Jurkat, Clone E6-1 (cell line): ENCODE measurements at regions not wholly inside any gene's neighbourhood (a gene's known extent, or its start where the extent isn't known, plus 50 kb on each side); places are given as distances from the start of the nearest gene placed in this dataset.
A peak's percentile ranks its signal among the peaks of the same experiment; 100 is the strongest.
"Not testable (repeated sequence)": the region's sequence is repeated elsewhere in the genome, so short reads cannot be mapped to it uniquely, and the experiment has no call there.

Source experiments
- DNase-seq: peaks from one replicate; pipeline ENCODE4 v3.0.0-alpha.2; 2011; ENCODE audit warnings: low read depth, low spot score
- H3K4me3 ChIP-seq: 2 replicates; pipeline ENCODE4 v1.5.1; 2011; ENCODE audit warnings: mild to moderate bottlenecking, low read length, control low read depth, moderate library complexity

DNA sequence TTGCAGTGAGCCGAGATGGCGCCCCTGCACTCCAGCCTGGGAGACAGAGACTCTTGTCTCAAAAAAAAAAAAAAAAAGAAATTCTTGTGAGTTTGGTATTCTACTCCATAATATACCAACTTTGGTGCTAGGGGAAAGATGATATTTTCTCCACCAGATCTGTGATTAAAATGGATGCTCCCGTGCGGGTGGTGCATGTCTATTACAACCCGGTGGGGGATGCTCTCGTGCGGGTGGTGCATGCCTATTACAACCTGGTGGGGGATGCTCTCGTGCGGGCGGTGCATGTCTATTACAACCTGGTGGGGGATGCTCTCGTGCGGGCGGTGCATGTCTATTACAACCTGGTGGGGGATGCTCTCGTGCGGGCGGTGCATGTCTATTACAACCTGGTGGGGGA, 244.1 kb upstream of the RGMA start:
- H3K4me3 ChIP-seq = not testable (repeated sequence)

GRCh38 chr15:93332168-93332553, 243.2 kb upstream of the RGMA start:
- H3K4me3 ChIP-seq = no peak overlapping the region
- DNase-seq = no peak

More for the DNA sequence above, 244.1 kb upstream of the RGMA start:
- not testable (repeated sequence) for DNase-seq

DNA sequence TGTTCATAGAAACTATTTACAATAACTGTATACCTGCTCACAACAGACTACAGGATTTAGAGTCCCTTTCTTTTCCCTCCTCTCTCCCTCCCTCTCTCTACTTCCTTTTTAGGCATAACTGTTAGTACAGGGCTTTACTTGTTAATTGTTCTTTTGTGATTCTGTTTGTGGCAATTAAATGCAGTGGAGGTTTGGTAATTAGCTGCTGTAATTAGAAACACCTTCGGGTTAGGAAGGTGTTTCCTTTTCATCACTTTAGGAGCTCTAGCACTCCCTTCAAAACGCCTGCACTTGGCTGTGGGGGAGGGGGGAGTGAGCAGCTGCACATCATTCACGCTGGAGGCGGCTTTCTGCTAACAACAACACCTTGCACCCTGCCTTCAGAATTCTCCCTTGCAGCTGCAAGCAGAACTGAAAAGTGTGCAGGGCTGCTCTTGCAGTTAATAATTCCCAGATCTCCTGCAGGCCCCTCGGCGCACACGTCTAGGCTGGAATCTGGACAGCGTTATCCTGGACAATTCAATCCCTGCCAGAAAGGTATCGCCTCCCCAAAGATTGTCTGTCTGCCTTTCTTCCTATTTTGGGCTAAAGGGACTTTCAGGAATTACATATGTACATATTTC, 242.6 kb upstream of the RGMA start:
- peak; percentile 70 for DNase-seq
- H3K4me3 ChIP-seq = no peak overlapping the region

- no peak for DNase-seq
- no peak overlapping the region for H3K4me3 ChIP-seq
Measured at GRCh38 chr15:93330912-93331544, 242.0 kb upstream of the RGMA start.

GRCh38 chr15:93327364-93327763, 238.4 kb upstream of the RGMA start:
- no peak for DNase-seq
- no peak overlapping the region for H3K4me3 ChIP-seq

GRCh38 chr15:93324186-93324975, 235.4 kb upstream of the RGMA start:
- H3K4me3 ChIP-seq = no peak overlapping the region
- no peak for DNase-seq

DNA sequence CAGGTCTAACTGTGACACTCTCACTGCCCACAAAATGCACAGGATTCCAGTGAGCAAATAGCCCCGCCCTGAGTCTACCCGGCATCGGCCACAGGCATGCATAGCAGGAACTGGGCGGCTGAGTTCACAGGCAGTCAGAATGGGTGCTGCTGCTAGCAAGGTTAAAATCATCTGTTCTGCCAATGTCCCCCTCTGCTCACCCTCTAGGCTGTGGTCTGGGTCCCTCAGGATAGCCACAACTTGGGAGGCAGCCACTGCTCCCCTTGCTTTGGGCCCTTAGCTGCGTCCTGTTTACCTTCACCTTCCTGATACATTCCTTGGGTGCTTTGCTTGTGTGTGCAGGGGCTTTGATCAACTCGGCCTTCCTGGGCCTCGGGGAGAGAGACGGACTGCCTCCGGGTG, 232.9 kb upstream of the RGMA start:
- DNase-seq = no peak

GRCh38 chr15:93319121-93319814, 230.3 kb upstream of the RGMA start:
- DNase-seq = no peak
- no peak overlapping the region for H3K4me3 ChIP-seq

More for the DNA sequence above, 232.9 kb upstream of the RGMA start:
- no peak overlapping the region for H3K4me3 ChIP-seq

DNA sequence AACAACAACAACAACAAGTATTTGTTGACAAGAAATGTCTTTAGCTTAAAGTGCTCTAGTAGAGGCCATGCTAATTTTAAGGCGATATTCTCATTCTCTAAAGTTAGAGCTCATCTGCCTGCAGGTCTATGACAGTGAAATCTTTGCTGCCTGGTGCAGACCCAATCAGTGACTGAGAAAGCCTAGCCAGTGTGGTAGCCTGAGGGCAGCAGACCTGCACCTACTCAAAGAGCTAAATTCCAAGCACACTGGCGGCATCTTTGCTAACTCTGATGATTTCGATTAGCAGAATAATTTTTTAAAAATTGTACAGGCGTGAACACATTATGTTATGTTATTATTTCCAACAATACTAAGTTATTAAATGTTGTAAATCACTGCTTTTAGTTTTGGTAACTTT, 228.8 kb upstream of the RGMA start:
- DNase-seq = no peak
- no peak overlapping the region for H3K4me3 ChIP-seq

GRCh38 chr15:93314245-93314644, 225.2 kb upstream of the RGMA start:
- H3K4me3 ChIP-seq = no peak overlapping the region
- DNase-seq = no peak

- no peak overlapping the region for H3K4me3 ChIP-seq
- no peak for DNase-seq
Measured at GRCh38 chr15:93312891-93313486, 224.0 kb upstream of the RGMA start.

DNA sequence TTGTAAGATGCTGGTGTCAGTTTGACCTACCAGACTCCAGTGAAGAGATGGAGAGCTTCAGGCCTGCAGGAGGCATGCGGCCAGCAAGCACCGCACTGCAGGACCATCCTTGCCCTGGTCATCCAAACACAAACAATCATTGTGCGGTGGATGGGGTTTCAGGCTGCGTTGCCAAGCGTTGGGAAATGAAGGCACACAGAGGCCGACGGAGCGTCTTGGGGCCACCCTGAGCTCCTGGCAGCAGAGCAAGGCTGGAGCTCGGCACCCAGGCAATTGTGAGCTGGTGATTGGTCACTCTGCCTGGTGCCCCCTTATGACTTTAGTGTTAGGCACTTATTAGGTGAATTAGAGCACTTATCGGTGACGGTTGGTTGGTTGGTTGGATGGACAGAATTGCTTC, 222.6 kb upstream of the RGMA start:
- DNase-seq = no peak
- H3K4me3 ChIP-seq = no peak overlapping the region

DNA sequence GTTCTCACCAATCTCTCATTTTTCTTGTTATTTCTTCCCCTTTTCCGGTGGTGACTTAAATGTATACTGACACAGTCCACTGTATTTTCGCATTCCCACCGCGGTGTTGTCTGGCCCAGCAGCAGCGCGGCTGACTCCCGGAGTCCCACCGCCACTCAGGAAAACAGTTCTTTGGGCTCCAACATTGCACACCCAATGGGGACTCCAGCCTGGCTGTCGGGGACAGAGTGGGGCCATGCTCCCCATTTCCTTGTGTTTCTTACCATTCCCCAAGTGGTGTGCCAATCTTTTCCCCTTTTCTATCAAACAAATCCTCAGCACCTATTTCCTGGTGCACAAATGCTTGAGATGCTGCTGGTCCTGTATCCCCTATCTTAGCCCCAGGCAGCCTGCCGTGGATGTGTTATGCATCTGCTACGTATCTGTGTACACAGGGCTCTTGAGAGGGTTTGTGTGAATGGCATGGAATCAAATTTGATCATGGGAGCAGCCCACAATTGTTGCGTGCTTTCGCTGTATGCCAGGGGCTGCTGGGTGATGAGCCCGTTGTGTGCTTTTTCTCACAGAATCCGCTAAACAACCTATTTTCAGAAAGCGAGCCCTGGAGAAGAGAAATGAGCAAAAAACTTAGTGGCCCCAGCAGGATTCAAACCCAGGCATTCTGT, 219.1 kb upstream of the RGMA start:
- no peak overlapping the region for H3K4me3 ChIP-seq
- no peak for DNase-seq

DNA sequence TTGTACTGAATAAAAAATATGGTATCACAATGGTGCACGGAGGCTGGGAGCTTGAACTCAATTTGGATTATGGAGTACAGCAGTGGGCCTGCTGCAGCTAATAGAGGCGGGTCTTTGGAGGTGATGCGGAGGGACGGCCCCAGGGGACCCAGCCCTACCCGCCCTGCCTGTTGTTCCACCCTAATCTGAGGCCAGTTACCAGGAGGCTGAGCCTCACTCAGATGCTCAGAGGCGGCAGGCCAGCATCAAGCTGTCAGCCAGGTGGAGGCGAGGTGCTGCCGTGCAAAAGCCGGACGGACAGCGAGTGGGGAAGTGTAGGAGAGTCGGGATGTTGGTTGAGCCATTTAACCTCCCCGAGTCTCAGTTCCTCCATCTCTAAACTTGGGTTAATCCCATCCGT, 218.5 kb upstream of the RGMA start:
- H3K4me3 ChIP-seq = no peak overlapping the region
- DNase-seq = no peak

DNA sequence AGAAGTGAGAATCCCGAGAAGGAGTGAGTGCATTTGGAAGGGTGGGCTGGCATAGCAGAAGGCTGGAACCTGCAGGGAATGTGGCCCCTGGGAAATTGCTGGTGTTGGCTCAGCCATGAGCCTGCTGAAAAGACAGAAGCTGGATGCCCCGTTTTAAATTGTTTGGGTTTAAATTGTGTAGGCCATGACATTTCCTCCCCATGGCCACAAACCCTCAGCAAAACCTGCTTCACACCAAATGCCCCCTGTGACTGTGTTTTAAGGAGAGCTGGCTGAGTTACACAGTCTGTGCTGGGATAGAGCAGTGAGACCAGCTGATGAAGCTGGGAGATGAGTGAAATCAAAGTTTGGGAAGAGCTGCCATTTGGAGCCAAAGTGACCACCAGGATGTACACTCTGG, 216.3 kb upstream of the RGMA start:
- no peak for DNase-seq
- no peak overlapping the region for H3K4me3 ChIP-seq

- no peak overlapping the region for H3K4me3 ChIP-seq
- no peak for DNase-seq
Measured at GRCh38 chr15:93302080-93302765, 213.2 kb upstream of the RGMA start.

- DNase-seq = no peak
- H3K4me3 ChIP-seq = no peak overlapping the region
Measured at GRCh38 chr15:93300796-93301195, 211.8 kb upstream of the RGMA start.

GRCh38 chr15:93299675-93300074, 210.7 kb upstream of the RGMA start:
- DNase-seq = no peak

More at GRCh38 chr15:93299675-93300074, 210.7 kb upstream of the RGMA start:
- H3K4me3 ChIP-seq = no peak overlapping the region
